OCI-M1 (cell line): ENCODE measurements at regions not wholly inside any gene's neighbourhood (a gene's known extent, or its start where the extent isn't known, plus 50 kb on each side); places are given as distances from the start of the nearest gene placed in this dataset.

Experiments used
- DNase-seq: peaks from one replicate; lab custom pipeline; 2025; lab: John Stamatoyannopoulos, UW

- no peak for DNase-seq
These were observed 291.6 kb upstream of the SKOR2 start for GRCh38 chr18:47543080-47543479.

GRCh38 chr18:47542551-47542950 lies 291.1 kb upstream of the SKOR2 start:
- DNase-seq, result no peak

- DNase-seq, result no peak
These were observed 280.3 kb upstream of the SKOR2 start for GRCh38 chr18:47531717-47532116.

GRCh38 chr18:47530695-47531094 lies 279.2 kb upstream of the SKOR2 start:
- no peak for DNase-seq

GRCh38 chr18:47528343-47528742 lies 276.9 kb upstream of the SKOR2 start:
- DNase-seq, result peak; percentile 40

- DNase-seq, result no peak
These were observed 274.7 kb upstream of the SKOR2 start for GRCh38 chr18:47526147-47526546.

- DNase-seq, result no peak
These were observed 270.9 kb upstream of the SKOR2 start for GRCh38 chr18:47522359-47522758.

- no peak for DNase-seq
These were observed 268.8 kb upstream of the SKOR2 start for GRCh38 chr18:47520263-47520662.

- no peak for DNase-seq
These were observed 268.2 kb upstream of the SKOR2 start for GRCh38 chr18:47519706-47520105.

GRCh38 chr18:47519277-47519676 lies 267.8 kb upstream of the SKOR2 start:
- no peak for DNase-seq

GRCh38 chr18:47513614-47514013 lies 262.2 kb upstream of the SKOR2 start:
- no peak for DNase-seq

- DNase-seq, result no peak
These were observed 261.4 kb upstream of the SKOR2 start for GRCh38 chr18:47512726-47513435.

GRCh38 chr18:47512056-47512455 lies 260.6 kb upstream of the SKOR2 start:
- no peak for DNase-seq

- DNase-seq, result no peak
These were observed 259.4 kb upstream of the SKOR2 start for GRCh38 chr18:47510831-47511230.

GRCh38 chr18:47507651-47508050 lies 256.2 kb upstream of the SKOR2 start:
- DNase-seq, result no peak

GRCh38 chr18:47506897-47507296 lies 255.4 kb upstream of the SKOR2 start:
- no peak for DNase-seq

GRCh38 chr18:47501946-47502345 lies 250.5 kb upstream of the SKOR2 start:
- no peak for DNase-seq

- DNase-seq, result no peak
These were observed 249.5 kb upstream of the SKOR2 start for GRCh38 chr18:47500930-47501329.

- no peak for DNase-seq
These were observed 241.2 kb upstream of the SKOR2 start for GRCh38 chr18:47492691-47493090.

GRCh38 chr18:47490882-47491281 lies 239.4 kb upstream of the SKOR2 start:
- no peak for DNase-seq

GRCh38 chr18:47485221-47485797 lies 233.8 kb upstream of the SKOR2 start:
- no peak for DNase-seq

GRCh38 chr18:47484068-47484467 lies 232.6 kb upstream of the SKOR2 start:
- no peak for DNase-seq

GRCh38 chr18:47480166-47480565 lies 228.7 kb upstream of the SKOR2 start:
- no peak for DNase-seq

GRCh38 chr18:47471784-47472183 lies 220.3 kb upstream of the SKOR2 start:
- no peak for DNase-seq
